AG04449 (cell line): ENCODE measurements at regions not wholly inside any gene's neighbourhood (a gene's known extent, or its start where the extent isn't known, plus 50 kb on each side); places are given as distances from the start of the nearest gene placed in this dataset.

Source experiments
- CTCF ChIA-PET: fragments of 350-600 bp; formaldehyde crosslinking; extraction: SDS; loops from one replicate; lab custom pipeline; 2021; ENCODE audit warnings: antibody characterized with exemption; lab: Yijun Ruan, JAX
- POLR2A ChIA-PET: fragments of 400-600, 350-600 bp; formaldehyde crosslinking; extraction: SDS; loops from one replicate; lab custom pipeline; 2020; ENCODE audit warnings: antibody characterized with exemption, inconsistent platforms; lab: Yijun Ruan, JAX
- DNase-seq: peaks from one replicate; pipeline ENCODE4 v3.0.0-alpha.2; 2010; ENCODE audit warnings: low read depth, low spot score
- H3K4me3 ChIP-seq: 2 replicates; pipeline ENCODE4 v1.5.1; 2011; ENCODE audit warnings: low read depth, mild to moderate bottlenecking, control low read depth, low read length
- TF ChIP-seq, protein P1 (sequence below): IDR thresholded peaks from one replicate; pipeline ENCODE4 v1.5.1; 2011; ENCODE audit warnings: mild to moderate bottlenecking, moderate library complexity, low read length, control low read depth, inconsistent platforms; ENCODE audit not compliant: insufficient read depth; ENCODE audit errors: missing control alignments

DNA sequence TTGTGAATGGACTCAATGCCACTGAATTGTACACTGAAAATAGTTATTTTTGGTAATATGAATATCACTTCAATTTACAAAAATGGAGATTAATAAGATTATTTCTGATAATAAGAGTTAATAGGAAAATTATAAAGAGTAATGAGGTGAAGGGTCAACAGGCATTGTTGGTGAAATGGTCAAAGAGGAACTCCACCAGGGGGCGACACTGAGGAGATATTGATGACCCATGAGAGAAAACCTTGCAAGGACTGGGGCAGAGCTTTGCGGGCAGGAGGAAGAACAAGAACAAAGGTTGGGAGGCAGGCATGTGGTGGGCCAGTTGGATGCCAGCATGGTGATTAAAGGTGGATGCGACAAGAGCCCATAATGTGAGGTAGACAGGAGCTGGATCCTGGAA lies 74.0 kb upstream of the XYLT1 start:
- POLR2A ChIA-PET, result no interaction called here
- CTCF ChIA-PET, result interaction anchor here (0.9 to 2.3 kb wide), 4 partner anchors 9 to 35 kb away, joined by 3 to 9 read pairs (median 6); no protein-coding TSS in a partner anchor
- TF ChIP-seq, protein P1, sequence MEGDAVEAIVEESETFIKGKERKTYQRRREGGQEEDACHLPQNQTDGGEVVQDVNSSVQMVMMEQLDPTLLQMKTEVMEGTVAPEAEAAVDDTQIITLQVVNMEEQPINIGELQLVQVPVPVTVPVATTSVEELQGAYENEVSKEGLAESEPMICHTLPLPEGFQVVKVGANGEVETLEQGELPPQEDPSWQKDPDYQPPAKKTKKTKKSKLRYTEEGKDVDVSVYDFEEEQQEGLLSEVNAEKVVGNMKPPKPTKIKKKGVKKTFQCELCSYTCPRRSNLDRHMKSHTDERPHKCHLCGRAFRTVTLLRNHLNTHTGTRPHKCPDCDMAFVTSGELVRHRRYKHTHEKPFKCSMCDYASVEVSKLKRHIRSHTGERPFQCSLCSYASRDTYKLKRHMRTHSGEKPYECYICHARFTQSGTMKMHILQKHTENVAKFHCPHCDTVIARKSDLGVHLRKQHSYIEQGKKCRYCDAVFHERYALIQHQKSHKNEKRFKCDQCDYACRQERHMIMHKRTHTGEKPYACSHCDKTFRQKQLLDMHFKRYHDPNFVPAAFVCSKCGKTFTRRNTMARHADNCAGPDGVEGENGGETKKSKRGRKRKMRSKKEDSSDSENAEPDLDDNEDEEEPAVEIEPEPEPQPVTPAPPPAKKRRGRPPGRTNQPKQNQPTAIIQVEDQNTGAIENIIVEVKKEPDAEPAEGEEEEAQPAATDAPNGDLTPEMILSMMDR, result no peak
- no peak overlapping the region for H3K4me3 ChIP-seq
- no peak for DNase-seq

DNA sequence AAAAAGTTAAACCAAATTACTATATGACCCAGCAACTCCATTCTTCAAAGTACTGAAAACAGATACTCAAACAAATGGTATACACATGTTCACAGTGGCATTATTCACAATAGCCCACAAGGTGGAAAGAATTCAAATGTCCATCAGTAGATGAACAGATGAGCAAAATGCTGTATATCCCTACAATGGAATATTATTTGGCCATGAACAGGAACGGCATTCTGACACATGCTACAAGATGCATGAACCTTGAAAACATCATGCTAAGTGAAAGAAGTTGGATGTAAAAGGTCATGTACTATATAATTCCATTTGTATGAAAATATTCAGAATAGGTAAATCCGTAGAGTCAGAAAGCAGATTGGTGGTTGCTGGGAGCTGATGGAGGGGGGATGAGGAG lies 73.5 kb upstream of the XYLT1 start:
- ChIA-PET CTCF (interaction anchor here (0.9 to 2.3 kb wide), 3 partner anchors 10 to 35 kb away, joined by 3 to 9 read pairs (median 6); no protein-coding TSS in a partner anchor), POLR2A (no interaction called here)
- TF ChIP-seq, protein P1, result no peak
- no peak overlapping the region for H3K4me3 ChIP-seq
- DNase-seq, result no peak

DNA sequence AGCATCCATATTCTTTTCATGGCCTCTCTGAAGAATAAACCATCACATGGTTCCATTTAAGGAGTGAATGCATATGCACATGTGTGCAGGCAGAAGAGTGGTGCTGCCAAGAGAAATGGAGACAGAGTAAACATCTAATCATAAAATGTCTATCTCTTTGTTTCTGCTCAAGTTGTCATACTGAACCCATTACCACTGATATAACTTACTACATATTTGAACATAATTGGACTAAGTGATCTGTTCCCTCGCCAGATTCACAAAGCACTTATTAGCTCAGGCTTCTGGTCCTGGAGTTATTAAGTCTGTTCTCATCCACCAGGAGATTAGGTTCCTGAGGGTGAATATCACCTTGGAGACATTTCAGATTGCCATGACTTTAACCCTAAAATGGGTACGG lies 72.3 kb upstream of the XYLT1 start:
- ChIA-PET CTCF (interaction anchor here (1.1 to 4.3 kb wide), 3 partner anchors 10 to 36 kb away, joined by 6 to 31 read pairs (median 8); no protein-coding TSS in a partner anchor), POLR2A (no interaction called here)
- TF ChIP-seq, protein P1, result no peak
- no peak overlapping the region for H3K4me3 ChIP-seq
- DNase-seq, result no peak

DNA sequence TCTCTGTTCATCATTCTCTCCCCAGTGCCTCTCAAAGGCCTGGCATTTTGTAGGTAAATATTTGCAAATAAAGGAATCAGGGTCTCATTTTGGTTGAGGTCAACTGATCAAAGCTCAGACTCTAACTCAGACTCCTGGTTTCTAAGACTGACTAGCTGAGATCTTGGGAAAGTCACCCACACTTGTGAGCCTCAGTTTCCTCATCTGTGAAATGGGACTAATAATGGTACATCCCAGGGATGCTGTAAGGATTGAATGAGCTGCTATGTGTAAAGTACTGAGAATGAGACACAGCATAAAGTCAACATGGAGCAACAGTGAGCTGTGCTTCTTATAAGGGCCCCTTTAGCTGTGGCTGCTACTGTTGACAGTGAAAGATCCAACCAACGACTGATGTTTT lies 70.6 kb upstream of the XYLT1 start:
- no peak for DNase-seq
- ChIA-PET CTCF (interaction anchor here (1.0 to 4.3 kb wide), 6 partner anchors 8 to 66 kb away, joined by 3 to 31 read pairs (median 4); no protein-coding TSS in a partner anchor), POLR2A (interaction anchor here (1.0 kb wide), 1 partner anchor 9 kb away, joined by 3 read pairs; no protein-coding TSS in a partner anchor)
- H3K4me3 ChIP-seq, result no peak overlapping the region
- TF ChIP-seq, protein P1, result no peak

DNA sequence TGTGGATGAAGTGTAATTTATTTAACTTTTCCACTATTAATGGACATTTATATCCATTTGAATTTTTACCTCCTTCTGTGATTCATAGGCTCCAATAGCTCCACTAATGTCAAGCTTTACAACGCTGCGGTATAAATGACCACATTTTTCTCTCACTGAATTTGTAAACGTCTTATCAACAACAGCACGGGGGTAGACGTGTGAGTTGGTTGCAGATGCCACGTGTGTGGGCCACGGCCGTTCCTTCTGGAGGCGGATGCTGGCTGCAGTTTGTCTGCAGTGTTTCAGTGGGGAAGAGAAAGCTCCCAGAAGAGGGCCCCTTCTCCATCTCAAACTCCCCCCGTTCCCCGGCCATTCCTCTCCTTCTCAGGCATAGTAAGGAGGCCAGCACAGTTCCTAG lies 68.2 kb upstream of the XYLT1 start:
- H3K4me3 ChIP-seq, result no peak overlapping the region
- DNase-seq, result no peak
- CTCF ChIA-PET, result interaction anchor here (1.2 kb wide), 1 partner anchor 37 kb away, joined by 4 read pairs; no protein-coding TSS in a partner anchor
- TF ChIP-seq, protein P1, result no peak
- POLR2A ChIA-PET, result no interaction called here

DNA sequence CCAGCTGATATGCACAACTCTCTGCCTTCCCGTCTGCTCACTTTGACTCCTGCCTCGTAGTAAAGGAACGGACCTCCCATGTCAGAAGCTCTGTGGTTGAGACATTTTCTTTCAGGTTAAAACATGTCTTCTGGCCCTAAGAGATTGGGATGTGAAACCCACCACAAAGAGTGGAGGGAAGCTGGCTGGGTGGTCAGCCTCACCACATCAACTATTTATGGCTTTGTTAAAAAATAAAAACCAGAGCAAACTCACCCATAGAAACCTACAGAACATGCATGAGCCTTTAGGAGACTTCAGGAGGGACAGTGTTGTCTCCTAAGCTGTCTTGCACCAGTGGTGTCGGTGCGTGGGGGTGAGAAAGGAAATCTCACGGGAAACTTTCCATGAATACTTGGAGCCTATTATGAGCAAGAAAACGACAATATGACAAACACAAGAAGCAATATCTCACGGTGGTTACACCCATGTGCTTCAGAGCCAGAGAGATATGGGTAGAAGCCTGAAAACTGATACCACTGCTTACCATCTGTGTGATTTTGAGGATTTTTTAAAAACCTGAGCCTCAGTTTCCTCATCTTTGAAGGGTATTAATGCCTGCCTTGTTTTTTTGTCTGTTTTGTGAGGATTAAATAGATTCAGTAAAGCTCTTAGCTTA lies 61.7 kb upstream of the XYLT1 start:
- TF ChIP-seq, protein P1, result no peak
- no peak for DNase-seq
- CTCF ChIA-PET, result interaction anchor here (0.8 to 1.6 kb wide), 4 partner anchors 9 to 47 kb away, joined by 3 to 6 read pairs (median 6); no protein-coding TSS in a partner anchor

More for the DNA sequence above, 61.7 kb upstream of the XYLT1 start:
- POLR2A ChIA-PET, result interaction anchor here (0.7 kb wide), 1 partner anchor 8 kb away, joined by 3 read pairs; no protein-coding TSS in a partner anchor
- H3K4me3 ChIP-seq, result no peak overlapping the region
